GM12878 (cell line): ENCODE measurements at regions not wholly inside any gene's neighbourhood (a gene's known extent, or its start where the extent isn't known, plus 50 kb on each side); places are given as distances from the start of the nearest gene placed in this dataset.

Experiments
- ATAC-seq: fragments of 200-7000 bp; cut with Tn5 transposase; 3 replicates; pipeline ENCODE4 v1.9.1; 2020; ENCODE audit warnings: mild to moderate bottlenecking, moderate library complexity
- BruUV-seq: library from RNA; stranded (reverse); fragments of 400-500 nt; replicated peaks from 2 replicates; lab custom pipeline; 2021; lab: Mats Ljungman, UMichigan
- CTCF ChIA-PET: fragments of 300-600 bp; sonication (Branson Sonifier 250); formaldehyde crosslinking; extraction: SDS; loops from one replicate; lab custom pipeline; 2021; ENCODE audit warnings: inconsistent platforms; lab: Yijun Ruan, JAX
- POLR2A ChIA-PET: fragments of 350-600 bp; formaldehyde crosslinking; extraction: SDS; loops from one replicate; lab custom pipeline; 2021; ENCODE audit warnings: inconsistent platforms; lab: Charles Lee
- RAD21 ChIA-PET: fragments of 300-600 bp; sonication (Branson Sonifier 250); formaldehyde crosslinking; loops from one replicate; lab custom pipeline; 2023; ENCODE audit warnings: antibody characterized with exemption; ENCODE audit not compliant: unreplicated experiment; lab: Charles Lee
- SMC1A ChIA-PET: fragments of 300-600 bp; sonication (Branson Sonifier 250); formaldehyde crosslinking; loops from one replicate; lab custom pipeline; 2023; ENCODE audit not compliant: unreplicated experiment, uncharacterized antibody; lab: Charles Lee
- DNase-seq: peaks from one replicate; pipeline ENCODE4 v3.0.0-alpha.2; 2011; ENCODE audit warnings: low read depth, low spot score
- FAIRE-seq: peaks from 3 replicates; lab custom pipeline; 2011; peaks lifted over from hg19 to GRCh38; lab: Jason Lieb, UNC
- H2AFZ ChIP-seq: 2 replicates; pipeline ENCODE4 v1.6.0; 2011; ENCODE audit warnings: low read depth, low read length, control low read depth; ENCODE audit not compliant: control insufficient read depth
- H3K27ac ChIP-seq: 2 replicates; pipeline ENCODE4 v1.5.1; 2011; ENCODE audit warnings: control low read depth; ENCODE audit not compliant: control insufficient read depth, insufficient read depth
- H3K27me3 ChIP-seq, 2 experiments: replicated peaks in 1 of 2; 2 replicates each; pipeline versions ENCODE4 v1.6.0 to v1.6.1; 2011; ENCODE audit warnings: low read length in 1 of 2; ENCODE audit not compliant: control insufficient read depth in 2 of 2, insufficient read depth in 2 of 2
- H3K36me3 ChIP-seq, 2 experiments: 2 replicates each; pipeline ENCODE4 v1.5.1; 2011; ENCODE audit warnings: low read length in 1 of 2; ENCODE audit not compliant: control insufficient read depth in 2 of 2, insufficient read depth in 2 of 2
- H3K4me1 ChIP-seq: 2 replicates; pipeline ENCODE4 v1.6.1; 2011; ENCODE audit warnings: mild to moderate bottlenecking, low read length, moderate library complexity, mixed read lengths; ENCODE audit not compliant: control insufficient read depth, insufficient read depth
- H3K4me2 ChIP-seq: 2 replicates; pipeline ENCODE4 v1.6.0; 2011; ENCODE audit warnings: control low read depth; ENCODE audit not compliant: control insufficient read depth, insufficient read depth
- H3K4me3 ChIP-seq: fragments of 200-600 bp; sonication (generic); 2 replicates; pipeline ENCODE4 v1.5.1; 2016
- H3K79me2 ChIP-seq: 2 replicates; pipeline ENCODE4 v1.6.0; 2011; ENCODE audit warnings: low read length; ENCODE audit not compliant: control insufficient read depth, insufficient read depth
- H3K9ac ChIP-seq: 2 replicates; pipeline ENCODE4 v1.8.0; 2011; ENCODE audit warnings: low read length, control low read depth, mixed read lengths; ENCODE audit not compliant: control insufficient read depth, insufficient read depth
- H3K9me3 ChIP-seq: replicated peaks from 3 replicates; pipeline ENCODE4 v1.5.1; 2011; ENCODE audit warnings: mild to moderate bottlenecking, low read length; ENCODE audit not compliant: control insufficient read depth, insufficient read depth
- H4K20me1 ChIP-seq: 2 replicates; pipeline ENCODE4 v1.6.0; 2011; ENCODE audit not compliant: control insufficient read depth, insufficient read depth
- ASH2L ChIP-seq: fragments of 300-600, 200-600 bp; sonication (generic); IDR thresholded peaks from 2 replicates; pipeline ENCODE4 v1.6.1; 2017; ENCODE audit warnings: low read depth, mild to moderate bottlenecking, borderline replicate concordance
- CEBPZ ChIP-seq: fragments of 150-350 bp; IDR thresholded peaks from 2 replicates; pipeline ENCODE4 v1.6.1; 2016; ENCODE audit warnings: low read depth, low read length
- KAT2A ChIP-seq: conservative IDR thresholded peaks from 2 replicates; pipeline ENCODE4 v1.6.1; 2011; ENCODE audit warnings: low read depth, low read length; ENCODE audit not compliant: control insufficient read depth
- NR2C2 ChIP-seq: IDR thresholded peaks from 2 replicates; pipeline ENCODE4 v1.6.1; 2011; ENCODE audit warnings: borderline replicate concordance, low read depth; ENCODE audit not compliant: control insufficient read depth, insufficient read length
- SMC3 ChIP-seq: IDR thresholded peaks from 2 replicates; pipeline ENCODE4 v1.6.1; 2011; ENCODE audit warnings: low read length, improper control_type of control experiment, borderline replicate concordance
- WGBS: methylation state at CpG from one replicate; pipeline ENCODE4 v1.1.6; 2016; ENCODE audit warnings: low lambda C conversion rate; ENCODE audit not compliant: insufficient replicate concordance, insufficient coverage; ENCODE audit errors: missing lambda C conversion rate; 5-methylcytosine and 5-hydroxymethylcytosine counted together
- in situ Hi-C: fragments of 300-500 bp; cut with MboI; formaldehyde crosslinking; loops from 9 replicates; pipeline ENCODE4 v1.14.3; 2018; ENCODE audit warnings: mixed read lengths
- intact Hi-C: fragments of 100-400 bp; cut with micrococcal nuclease; formaldehyde crosslinking; loops from one replicate; pipeline ENCODE4 v1.14.2; 2022; ENCODE audit not compliant: unreplicated experiment

- ATAC-seq (no peak), DNase-seq (no peak), FAIRE-seq (no peak)
- H4K20me1 ChIP-seq, result no peaks in the 10 kb centered on the region
- in situ Hi-C loops, result no loop called here
- H3K9ac ChIP-seq, result no peak overlapping the region
- H3K27me3 ChIP-seq, result peaks cover 0 to 2% of the 10 kb centered on the region in 2 experiments; a peak in 2 of 4 replicates
- CTCF ChIA-PET, result no interaction called here
- TF ChIP-seq KAT2A (no peak), NR2C2 (no peak), CEBPZ (no peak), ASH2L (no peak), SMC3 (no peak)
- no peak overlapping the region for H3K4me3 ChIP-seq
- 42% methylated on average over 9 of the region's 9 CpGs for WGBS
- POLR2A ChIA-PET, result no interaction called here
- H2AFZ ChIP-seq, result no peak overlapping the region
- H3K4me1 ChIP-seq, result no peaks in the 10 kb centered on the region
- H3K36me3 ChIP-seq, result no peaks in the 10 kb centered on the region
- no peaks in the 10 kb centered on the region for H3K79me2 ChIP-seq
- intact Hi-C loops, result no loop called here
- H3K4me2 ChIP-seq, result no peak overlapping the region
- RAD21 ChIA-PET, result no interaction called here
- no peaks in the 10 kb centered on the region for H3K9me3 ChIP-seq
- BruUV-seq, result no TSS peak
- no peak overlapping the region for H3K27ac ChIP-seq
- SMC1A ChIA-PET, result no interaction called here
These were observed 164.2 kb upstream of the B3GAT1 start for GRCh38 chr11:134576286-134576685.
